ENCODE measurements at regions not wholly inside any gene's neighbourhood (a gene's known extent, or its start where the extent isn't known, plus 50 kb on each side); places are given as distances from the start of the nearest gene placed in this dataset.

DNA sequence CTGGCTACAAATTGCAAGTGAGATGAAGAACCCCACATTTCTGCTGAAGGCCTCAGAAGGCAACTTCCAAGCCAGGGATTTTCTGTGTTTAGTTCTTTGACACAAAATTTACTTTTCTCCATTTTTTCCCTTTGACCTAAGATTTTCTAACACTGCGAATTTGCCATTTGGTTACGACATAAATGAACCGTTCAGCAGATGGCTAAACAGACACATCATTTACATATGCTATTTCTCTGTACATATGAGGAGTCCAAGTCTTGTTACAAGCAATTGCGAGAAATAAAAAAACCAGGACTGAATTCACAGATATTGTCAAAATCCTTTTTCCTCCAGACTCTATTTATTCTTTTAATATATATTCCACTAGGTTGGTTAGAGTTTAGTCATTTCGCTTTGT, 978.6 kb downstream of the NLGN4X start:
- ATAC-seq (no peak), DNase-seq (ENCODE audit: low read depth, low spot score) (no peak), FAIRE-seq (no peak)
- Histone ChIP-seq H2AFZ (ENCODE audit: control insufficient read depth, low read depth, low read length) (no peak overlapping the region), H3K9ac (ENCODE audit: control insufficient read depth, insufficient read depth, low read length) (no peak overlapping the region), H3K79me2 (ENCODE audit: control insufficient read depth, insufficient read depth, low read length) (no peaks in the 10 kb centered on the region), H3K4me2 (ENCODE audit: control insufficient read depth, insufficient read depth) (no peak overlapping the region), H4K20me1 (ENCODE audit: control insufficient read depth, insufficient read depth) (no peaks in the 10 kb centered on the region), H3K36me3 (ENCODE audit: control insufficient read depth in 2 of 2, insufficient read depth in 2 of 2, low read length in 1 of 2) (no peaks in the 10 kb centered on the region), H3K27me3 (replicated peaks in 1 of 2; ENCODE audit: control insufficient read depth in 2 of 2, insufficient read depth in 2 of 2, low read length in 1 of 2) (no peaks in the 10 kb centered on the region), H3K4me1 (ENCODE audit: control insufficient read depth, insufficient read depth, low read length) (no peaks in the 10 kb centered on the region), H3K9me3 (replicated peaks; ENCODE audit: control insufficient read depth, insufficient read depth, low read length) (no peaks in the 10 kb centered on the region), H3K4me3 (no peak overlapping the region), H3K27ac (ENCODE audit: control insufficient read depth, insufficient read depth) (no peak overlapping the region)
- CTCF ChIA-PET, result no interaction called here
- SMC1A ChIA-PET (ENCODE audit: uncharacterized antibody, unreplicated experiment), result no interaction called here
- WGBS (ENCODE audit: insufficient coverage, insufficient replicate concordance, low lambda C conversion rate, missing lambda C conversion rate), result 53% methylated on average over 5 of the region's 5 CpGs
- in situ Hi-C loops (cut with MboI) (no loop called here), intact Hi-C loops (cut with micrococcal nuclease; ENCODE audit: unreplicated experiment) (no loop called here)
- BruUV-seq (replicated peaks), result no TSS peak
- TF ChIP-seq BRCA1 (IDR thresholded peaks at IDR 0.05; ENCODE audit: low read depth, low read length), result no peak
- TF ChIP-seq SREBF2 (IDR thresholded peaks at IDR 0.05; ENCODE audit: low read length), result no peak
- no peak for TF ChIP-seq BACH1 (IDR thresholded peaks at IDR 0.05; ENCODE audit: borderline replicate concordance)
- TF ChIP-seq, protein P1, sequence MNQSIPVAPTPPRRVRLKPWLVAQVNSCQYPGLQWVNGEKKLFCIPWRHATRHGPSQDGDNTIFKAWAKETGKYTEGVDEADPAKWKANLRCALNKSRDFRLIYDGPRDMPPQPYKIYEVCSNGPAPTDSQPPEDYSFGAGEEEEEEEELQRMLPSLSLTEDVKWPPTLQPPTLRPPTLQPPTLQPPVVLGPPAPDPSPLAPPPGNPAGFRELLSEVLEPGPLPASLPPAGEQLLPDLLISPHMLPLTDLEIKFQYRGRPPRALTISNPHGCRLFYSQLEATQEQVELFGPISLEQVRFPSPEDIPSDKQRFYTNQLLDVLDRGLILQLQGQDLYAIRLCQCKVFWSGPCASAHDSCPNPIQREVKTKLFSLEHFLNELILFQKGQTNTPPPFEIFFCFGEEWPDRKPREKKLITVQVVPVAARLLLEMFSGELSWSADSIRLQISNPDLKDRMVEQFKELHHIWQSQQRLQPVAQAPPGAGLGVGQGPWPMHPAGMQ (IDR thresholded peaks at IDR 0.05; ENCODE audit: borderline replicate concordance), result no peak
- TF ChIP-seq, protein P2, sequence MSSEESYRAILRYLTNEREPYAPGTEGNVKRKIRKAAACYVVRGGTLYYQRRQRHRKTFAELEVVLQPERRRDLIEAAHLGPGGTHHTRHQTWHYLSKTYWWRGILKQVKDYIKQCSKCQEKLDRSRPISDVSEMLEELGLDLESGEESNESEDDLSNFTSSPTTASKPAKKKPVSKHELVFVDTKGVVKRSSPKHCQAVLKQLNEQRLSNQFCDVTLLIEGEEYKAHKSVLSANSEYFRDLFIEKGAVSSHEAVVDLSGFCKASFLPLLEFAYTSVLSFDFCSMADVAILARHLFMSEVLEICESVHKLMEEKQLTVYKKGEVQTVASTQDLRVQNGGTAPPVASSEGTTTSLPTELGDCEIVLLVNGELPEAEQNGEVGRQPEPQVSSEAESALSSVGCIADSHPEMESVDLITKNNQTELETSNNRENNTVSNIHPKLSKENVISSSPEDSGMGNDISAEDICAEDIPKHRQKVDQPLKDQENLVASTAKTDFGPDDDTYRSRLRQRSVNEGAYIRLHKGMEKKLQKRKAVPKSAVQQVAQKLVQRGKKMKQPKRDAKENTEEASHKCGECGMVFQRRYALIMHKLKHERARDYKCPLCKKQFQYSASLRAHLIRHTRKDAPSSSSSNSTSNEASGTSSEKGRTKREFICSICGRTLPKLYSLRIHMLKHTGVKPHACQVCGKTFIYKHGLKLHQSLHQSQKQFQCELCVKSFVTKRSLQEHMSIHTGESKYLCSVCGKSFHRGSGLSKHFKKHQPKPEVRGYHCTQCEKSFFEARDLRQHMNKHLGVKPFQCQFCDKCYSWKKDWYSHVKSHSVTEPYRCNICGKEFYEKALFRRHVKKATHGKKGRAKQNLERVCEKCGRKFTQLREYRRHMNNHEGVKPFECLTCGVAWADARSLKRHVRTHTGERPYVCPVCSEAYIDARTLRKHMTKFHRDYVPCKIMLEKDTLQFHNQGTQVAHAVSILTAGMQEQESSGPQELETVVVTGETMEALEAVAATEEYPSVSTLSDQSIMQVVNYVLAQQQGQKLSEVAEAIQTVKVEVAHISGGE (CRISPR knock-in tag; IDR thresholded peaks at IDR 0.05), result no peak
- no peak for TF ChIP-seq MEF2A (IDR thresholded peaks at IDR 0.05; ENCODE audit: insufficient read depth, low read depth, low read length)
- TF ChIP-seq IKZF2 (IDR thresholded peaks at IDR 0.05), result no peak
- no peak for TF ChIP-seq ZBED1 (IDR thresholded peaks at IDR 0.05; ENCODE audit: borderline replicate concordance)
- TF ChIP-seq, protein P3, sequence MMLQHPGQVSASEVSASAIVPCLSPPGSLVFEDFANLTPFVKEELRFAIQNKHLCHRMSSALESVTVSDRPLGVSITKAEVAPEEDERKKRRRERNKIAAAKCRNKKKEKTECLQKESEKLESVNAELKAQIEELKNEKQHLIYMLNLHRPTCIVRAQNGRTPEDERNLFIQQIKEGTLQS (IDR thresholded peaks at IDR 0.05; ENCODE audit: borderline replicate concordance, extremely low read depth, low read depth, low read length), result no peak
- RAD21 ChIA-PET (ENCODE audit: unreplicated experiment), result no interaction called here
- POLR2A ChIA-PET, result no interaction called here

Data from GM12878 (cell line).